Hematopoietic multipotent progenitor cell treated with erythropoietin and hydrocortisone succinate and interleukin-3 and kit ligand, for 15 days (in vitro differentiated cells): ENCODE measurements at regions not wholly inside any gene's neighbourhood (a gene's known extent, or its start where the extent isn't known, plus 50 kb on each side); places are given as distances from the start of the nearest gene placed in this dataset.

Experiments
- DNase-seq: peaks from one replicate; pipeline ENCODE4 v3.0.0-alpha.2; 2015; ENCODE audit warnings: low spot score

DNA sequence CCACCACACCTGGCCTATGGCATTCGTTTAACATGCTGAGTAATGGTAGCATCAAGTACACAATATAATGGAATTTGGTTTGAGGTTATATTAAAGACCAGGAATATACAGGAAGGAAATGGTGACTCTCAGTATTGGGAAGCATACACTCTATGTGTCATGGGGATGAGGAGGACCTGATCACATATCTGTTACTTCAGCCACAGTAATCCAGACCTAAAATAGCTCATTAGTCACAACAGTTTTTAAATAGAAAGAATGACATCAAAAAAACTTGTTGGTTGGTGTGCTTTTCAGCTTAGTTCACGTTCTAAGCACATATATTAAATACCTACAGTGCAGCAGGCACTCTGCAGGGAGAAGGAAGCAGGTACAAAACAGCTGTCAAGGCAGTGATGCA is 52.5 kb upstream of the ATP2C1 start:
- DNase-seq, result no peak

DNA sequence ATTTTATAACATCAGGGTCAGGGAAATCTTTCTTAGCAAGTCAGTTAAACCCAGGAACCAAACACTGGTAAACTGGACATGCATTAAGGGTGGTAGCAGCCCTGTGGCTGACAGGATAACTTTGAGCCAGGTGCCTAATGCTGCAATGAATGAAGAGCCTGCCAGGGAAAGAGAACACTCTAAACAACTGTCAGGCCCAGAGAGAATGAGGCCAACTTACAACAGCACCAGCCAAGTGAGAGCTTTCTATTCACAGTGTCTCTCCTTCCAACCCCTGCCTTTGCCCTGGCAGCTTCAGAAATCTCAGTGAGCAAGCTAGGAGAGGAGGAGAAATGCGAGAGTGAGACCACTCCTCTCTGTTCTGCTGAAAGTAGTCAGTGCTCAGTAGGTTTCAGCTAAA is 50.4 kb upstream of the ATP2C1 start:
- DNase-seq, result no peak
